ENCODE measurements at regions not wholly inside any gene's neighbourhood (a gene's known extent, or its start where the extent isn't known, plus 50 kb on each side); places are given as distances from the start of the nearest gene placed in this dataset.

GRCh38 chr11:134487696-134488095, 75.7 kb upstream of the B3GAT1 start:
- Histone ChIP-seq H3K79me2 (ENCODE audit: control insufficient read depth, insufficient read depth, low read length) (no peaks in the 10 kb centered on the region), H3K4me2 (ENCODE audit: extremely low read depth, insufficient read depth, low read length) (no peak overlapping the region), H3K4me1 (ENCODE audit: control insufficient read depth, extremely low read depth, insufficient read depth, low read length) (no peaks in the 10 kb centered on the region), H3K9me3 (ENCODE audit: control insufficient read depth, insufficient read depth, low read depth, low read length) (no peaks in the 10 kb centered on the region), H3K4me3 (replicated peaks in 1 of 4; ENCODE audit: control extremely low read depth in 1 of 4, insufficient read depth in 1 of 4, low read depth in 3 of 4, low read length in 4 of 4) (no peak overlapping the region), H4K20me1 (ENCODE audit: control insufficient read depth, extremely low read depth, insufficient read depth, low read length) (no peaks in the 10 kb centered on the region), H3K27ac (ENCODE audit: insufficient read depth, low read length) (no peak overlapping the region), H3K9ac (ENCODE audit: insufficient read depth, low read length) (no peak overlapping the region), H3K36me3 (ENCODE audit: control insufficient read depth, insufficient read depth, low read length) (no peaks in the 10 kb centered on the region), H2AFZ (ENCODE audit: low read length) (no peak overlapping the region), H3K27me3 (ENCODE audit: control insufficient read depth, insufficient read depth, low read length) (no peaks in the 10 kb centered on the region)
- DNase-seq (ENCODE audit: low read depth in 2 of 2) = no peak
- no peak for TF ChIP-seq CTCF (conservative IDR thresholded peaks at IDR 0.05 in 1 of 2, IDR thresholded peaks at IDR 0.05 in 1 of 2; ENCODE audit: low read depth in 1 of 2, low read length in 2 of 2)
- TF ChIP-seq EZH2 (IDR thresholded peaks at IDR 0.05; ENCODE audit: low read length, missing control alignments) = no peak

DNA sequence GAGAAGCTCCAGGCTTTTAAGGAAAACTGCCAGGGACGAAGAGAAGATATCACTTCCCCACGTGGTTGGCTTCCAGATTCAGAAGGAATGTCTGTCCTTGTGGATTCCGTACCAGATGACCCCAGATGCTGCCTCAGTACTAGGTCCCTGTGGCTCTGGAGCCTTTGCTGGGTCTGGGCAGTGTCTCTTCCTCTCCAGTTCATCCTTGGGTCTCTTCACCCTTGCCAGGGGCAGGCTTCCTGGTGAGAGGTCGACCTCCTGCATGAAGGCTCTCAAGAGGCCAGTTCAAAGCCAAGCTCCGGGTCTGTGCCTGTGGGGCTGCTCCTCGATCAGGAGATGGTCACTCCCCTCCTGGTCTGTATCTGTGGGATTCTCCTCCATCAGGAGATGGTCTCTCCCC, 74.7 kb upstream of the B3GAT1 start:
- no peak overlapping the region for H3K4me3 ChIP-seq (replicated peaks in 1 of 4; ENCODE audit: control extremely low read depth in 1 of 4, insufficient read depth in 1 of 4, low read depth in 3 of 4, low read length in 4 of 4)
- no peaks in the 10 kb centered on the region for H3K79me2 ChIP-seq (ENCODE audit: control insufficient read depth, insufficient read depth, low read length)
- TF ChIP-seq CTCF (conservative IDR thresholded peaks at IDR 0.05 in 1 of 2, IDR thresholded peaks at IDR 0.05 in 1 of 2; ENCODE audit: low read depth in 1 of 2, low read length in 2 of 2) (no peak), EZH2 (IDR thresholded peaks at IDR 0.05; ENCODE audit: low read length, missing control alignments) (no peak)
- no peaks in the 10 kb centered on the region for H3K36me3 ChIP-seq (ENCODE audit: control insufficient read depth, insufficient read depth, low read length)
- no peak overlapping the region for H3K27ac ChIP-seq (ENCODE audit: insufficient read depth, low read length)
- no peak overlapping the region for H3K9ac ChIP-seq (ENCODE audit: insufficient read depth, low read length)
- DNase-seq (ENCODE audit: low read depth in 2 of 2) = no peak
- no peak overlapping the region for H2AFZ ChIP-seq (ENCODE audit: low read length)
- H4K20me1 ChIP-seq (ENCODE audit: control insufficient read depth, extremely low read depth, insufficient read depth, low read length) = no peaks in the 10 kb centered on the region
- H3K9me3 ChIP-seq (ENCODE audit: control insufficient read depth, insufficient read depth, low read depth, low read length) = no peaks in the 10 kb centered on the region
- H3K4me2 ChIP-seq (ENCODE audit: extremely low read depth, insufficient read depth, low read length) = no peak overlapping the region
- no peaks in the 10 kb centered on the region for H3K27me3 ChIP-seq (ENCODE audit: control insufficient read depth, insufficient read depth, low read length)
- no peaks in the 10 kb centered on the region for H3K4me1 ChIP-seq (ENCODE audit: control insufficient read depth, extremely low read depth, insufficient read depth, low read length)

GRCh38 chr11:134486106-134486505, 74.1 kb upstream of the B3GAT1 start:
- no peak overlapping the region for H3K9ac ChIP-seq (ENCODE audit: insufficient read depth, low read length)
- no peaks in the 10 kb centered on the region for H3K27me3 ChIP-seq (ENCODE audit: control insufficient read depth, insufficient read depth, low read length)
- H3K4me2 ChIP-seq (ENCODE audit: extremely low read depth, insufficient read depth, low read length) = no peak overlapping the region
- no peaks in the 10 kb centered on the region for H4K20me1 ChIP-seq (ENCODE audit: control insufficient read depth, extremely low read depth, insufficient read depth, low read length)
- no peak overlapping the region for H3K4me3 ChIP-seq (replicated peaks in 1 of 4; ENCODE audit: control extremely low read depth in 1 of 4, insufficient read depth in 1 of 4, low read depth in 3 of 4, low read length in 4 of 4)
- TF ChIP-seq CTCF (conservative IDR thresholded peaks at IDR 0.05 in 1 of 2, IDR thresholded peaks at IDR 0.05 in 1 of 2; ENCODE audit: low read depth in 1 of 2, low read length in 2 of 2) (no peak), EZH2 (IDR thresholded peaks at IDR 0.05; ENCODE audit: low read length, missing control alignments) (no peak)
- no peak overlapping the region for H2AFZ ChIP-seq (ENCODE audit: low read length)
- no peak for DNase-seq (ENCODE audit: low read depth in 2 of 2)
- no peaks in the 10 kb centered on the region for H3K36me3 ChIP-seq (ENCODE audit: control insufficient read depth, insufficient read depth, low read length)
- H3K9me3 ChIP-seq (ENCODE audit: control insufficient read depth, insufficient read depth, low read depth, low read length) = no peaks in the 10 kb centered on the region
- no peaks in the 10 kb centered on the region for H3K4me1 ChIP-seq (ENCODE audit: control insufficient read depth, extremely low read depth, insufficient read depth, low read length)
- H3K79me2 ChIP-seq (ENCODE audit: control insufficient read depth, insufficient read depth, low read length) = no peaks in the 10 kb centered on the region
- H3K27ac ChIP-seq (ENCODE audit: insufficient read depth, low read length) = no peak overlapping the region
